CD4-positive, alpha-beta T cell (primary cell): ENCODE measurements at regions not wholly inside any gene's neighbourhood (a gene's known extent, or its start where the extent isn't known, plus 50 kb on each side); places are given as distances from the start of the nearest gene placed in this dataset.

ENCODE experiments used
- ATAC-seq: fragments of 200-7000 bp; cut with Tn5 transposase; one replicate; pipeline ENCODE4 v1.10.0; 2022; ENCODE audit warnings: mild to moderate bottlenecking; ENCODE audit not compliant: poor library complexity
- CTCF ChIA-PET: fragments of 350-600 bp; sonication (Branson Sonifier 250); formaldehyde crosslinking; loops from one replicate; lab custom pipeline; 2021; ENCODE audit warnings: antibody characterized with exemption, inconsistent platforms; lab: Charles Lee
- POLR2A ChIA-PET: fragments of 350-600 bp; sonication (Branson Sonifier 250); formaldehyde crosslinking; loops from one replicate; lab custom pipeline; 2021; ENCODE audit warnings: antibody characterized with exemption, inconsistent platforms; lab: Charles Lee
- DNase-seq, 14 experiments: peaks; one replicate each; pipeline ENCODE4 v3.0.0-alpha.2; 2013 to 2020; ENCODE audit warnings: mixed read lengths in 2 of 14
- H3K27ac ChIP-seq, 2 donors: one replicate each; pipeline versions ENCODE4 v1.5.1 to v1.7.0; 2013; ENCODE audit warnings: low read length in 2 of 2, low read depth in 1 of 2, mild to moderate bottlenecking in 1 of 2
- H3K27me3 ChIP-seq, 2 experiments: 1 replicate in 1 of 2; 2 replicates in 1 of 2; pipeline versions ENCODE4 v1.6.1 to v1.7.0; 2013; ENCODE audit warnings: low read length in 2 of 2, control low read depth in 1 of 2, mild to moderate bottlenecking in 1 of 2, moderate library complexity in 1 of 2; ENCODE audit not compliant: insufficient read depth in 2 of 2, control insufficient read depth in 1 of 2
- H3K36me3 ChIP-seq: one replicate; pipeline ENCODE4 v1.6.1; 2013; ENCODE audit warnings: low read length, control low read depth; ENCODE audit not compliant: insufficient read depth
- H3K4me1 ChIP-seq: one replicate; pipeline ENCODE4 v1.6.1; 2013; ENCODE audit warnings: low read length, control low read depth; ENCODE audit not compliant: insufficient read depth
- H3K4me3 ChIP-seq: one replicate; pipeline ENCODE4 v1.5.1; 2013; ENCODE audit warnings: mild to moderate bottlenecking, low read length, moderate library complexity
- H3K9me3 ChIP-seq, 2 experiments: 1 replicate in 1 of 2; 2 replicates in 1 of 2; pipeline versions ENCODE4 v1.6.1 to v1.7.0; 2013; ENCODE audit warnings: low read length in 2 of 2, mild to moderate bottlenecking in 2 of 2, control low read depth in 1 of 2, moderate library complexity in 1 of 2; ENCODE audit not compliant: control insufficient read depth in 1 of 2, insufficient read depth in 1 of 2
- H3K27ac Mint-ChIP-seq: one replicate; pipeline ENCODE4 v1.8.0; 2020; ENCODE audit warnings: mixed read lengths
- H3K27me3 Mint-ChIP-seq: one replicate; pipeline ENCODE4 v1.8.0; 2021; ENCODE audit warnings: mixed read lengths
- H3K36me3 Mint-ChIP-seq: one replicate; pipeline ENCODE4 v1.8.0; 2021; ENCODE audit warnings: low read depth, mixed read lengths
- H3K4me1 Mint-ChIP-seq: one replicate; pipeline ENCODE4 v1.8.0; 2021; ENCODE audit warnings: low read depth, mixed read lengths
- H3K4me3 Mint-ChIP-seq: one replicate; pipeline ENCODE4 v1.8.0; 2020; ENCODE audit warnings: mild to moderate bottlenecking, mixed read lengths
- H3K9me3 Mint-ChIP-seq: one replicate; pipeline ENCODE4 v1.8.0; 2020; ENCODE audit warnings: mixed read lengths
- intact Hi-C, 2 experiments: fragments of 100-400 bp; cut with DNase I in 1 of 2; cut with micrococcal nuclease in 1 of 2; formaldehyde crosslinking; loops; one replicate each; pipeline versions ENCODE4 v1.15.1 to v1.9.0; 2023 to 2025; cut with DNase I, micrococcal nuclease
- TF ChIP-seq, protein P1 (sequence below): fragments of 200-600 bp; IDR thresholded peaks from one replicate; pipeline ENCODE4 v1.8.0; 2022; ENCODE audit warnings: antibody characterized with exemption, mild to moderate bottlenecking

DNA sequence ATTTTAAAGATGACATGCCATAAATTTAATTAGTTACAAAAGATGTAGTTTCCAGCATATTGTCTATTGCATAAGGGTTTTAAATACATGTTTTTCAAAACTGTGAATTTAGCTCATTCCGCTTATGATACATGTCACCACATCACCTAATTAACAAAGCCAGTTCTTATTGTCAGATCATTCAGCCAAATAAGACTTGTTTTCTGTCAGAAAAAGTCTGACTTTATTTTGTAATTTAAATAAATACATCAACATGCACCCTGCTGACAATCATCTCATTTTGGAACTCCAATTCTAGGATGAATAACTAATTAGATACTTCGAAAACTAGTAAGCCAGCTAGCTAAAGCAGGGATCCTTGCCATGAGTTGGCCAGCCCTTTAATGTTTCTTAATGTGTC lies 110.9 kb upstream of the APP start:
- ATAC-seq (no peak), DNase-seq (no peak)
- Mint-ChIP-seq H3K4me3 (no peak overlapping the region), H3K4me1 (no peaks in the 10 kb centered on the region), H3K36me3 (no peaks in the 10 kb centered on the region), H3K27me3 (no peaks in the 10 kb centered on the region), H3K27ac (no peak overlapping the region), H3K9me3 (no peaks in the 10 kb centered on the region)
- Histone ChIP-seq H3K4me1 (no peaks in the 10 kb centered on the region), H3K27me3 (no peaks in the 10 kb centered on the region), H3K4me3 (no peak overlapping the region), H3K27ac (no peak overlapping the region), H3K36me3 (no peaks in the 10 kb centered on the region), H3K9me3 (peaks cover 0 to 3% of the 10 kb centered on the region in 2 experiments)
- TF ChIP-seq, protein P1, sequence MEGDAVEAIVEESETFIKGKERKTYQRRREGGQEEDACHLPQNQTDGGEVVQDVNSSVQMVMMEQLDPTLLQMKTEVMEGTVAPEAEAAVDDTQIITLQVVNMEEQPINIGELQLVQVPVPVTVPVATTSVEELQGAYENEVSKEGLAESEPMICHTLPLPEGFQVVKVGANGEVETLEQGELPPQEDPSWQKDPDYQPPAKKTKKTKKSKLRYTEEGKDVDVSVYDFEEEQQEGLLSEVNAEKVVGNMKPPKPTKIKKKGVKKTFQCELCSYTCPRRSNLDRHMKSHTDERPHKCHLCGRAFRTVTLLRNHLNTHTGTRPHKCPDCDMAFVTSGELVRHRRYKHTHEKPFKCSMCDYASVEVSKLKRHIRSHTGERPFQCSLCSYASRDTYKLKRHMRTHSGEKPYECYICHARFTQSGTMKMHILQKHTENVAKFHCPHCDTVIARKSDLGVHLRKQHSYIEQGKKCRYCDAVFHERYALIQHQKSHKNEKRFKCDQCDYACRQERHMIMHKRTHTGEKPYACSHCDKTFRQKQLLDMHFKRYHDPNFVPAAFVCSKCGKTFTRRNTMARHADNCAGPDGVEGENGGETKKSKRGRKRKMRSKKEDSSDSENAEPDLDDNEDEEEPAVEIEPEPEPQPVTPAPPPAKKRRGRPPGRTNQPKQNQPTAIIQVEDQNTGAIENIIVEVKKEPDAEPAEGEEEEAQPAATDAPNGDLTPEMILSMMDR = no peak
- intact Hi-C loops = no loop called here
- CTCF ChIA-PET = interaction anchor here (0.8 kb wide), 1 partner anchor 10 kb away, joined by 3 read pairs; no protein-coding TSS in a partner anchor
- POLR2A ChIA-PET = no interaction called here

DNA sequence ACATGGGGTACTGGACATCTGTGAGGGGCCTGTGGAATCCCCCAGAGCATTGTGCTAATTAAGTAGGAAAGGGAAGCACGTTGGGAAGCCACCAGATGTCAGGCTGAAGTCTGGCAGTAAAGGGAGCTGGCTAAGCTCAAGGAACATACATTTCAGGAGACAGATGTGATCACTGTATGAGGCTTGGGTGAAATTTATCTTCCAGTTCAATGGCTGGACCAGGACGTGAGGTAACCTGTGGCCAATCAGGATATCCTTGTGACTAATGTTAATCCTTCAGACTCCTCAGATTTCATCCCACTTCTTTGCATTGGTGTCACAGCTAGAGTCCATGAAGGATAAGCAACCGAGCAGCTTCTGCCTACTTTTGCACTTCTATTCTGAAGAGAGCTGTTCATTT lies 110.2 kb upstream of the APP start:
- ChIA-PET CTCF (no interaction called here), POLR2A (no interaction called here)
- Mint-ChIP-seq H3K36me3 (no peaks in the 10 kb centered on the region), H3K4me1 (no peaks in the 10 kb centered on the region), H3K27ac (no peak overlapping the region), H3K9me3 (no peaks in the 10 kb centered on the region), H3K4me3 (no peak overlapping the region), H3K27me3 (no peaks in the 10 kb centered on the region)
- peaks cover 0 to 3% of the 10 kb centered on the region in 2 experiments for H3K9me3 ChIP-seq
- no peak for ATAC-seq
- intact Hi-C loops = no loop called here
- no peaks in the 10 kb centered on the region for H3K4me1 ChIP-seq
- no peak for DNase-seq
- H3K27ac ChIP-seq = no peak overlapping the region
- no peak overlapping the region for H3K4me3 ChIP-seq
- TF ChIP-seq, protein P1 = no peak
- H3K27me3 ChIP-seq = no peaks in the 10 kb centered on the region
- H3K36me3 ChIP-seq = no peaks in the 10 kb centered on the region

DNA sequence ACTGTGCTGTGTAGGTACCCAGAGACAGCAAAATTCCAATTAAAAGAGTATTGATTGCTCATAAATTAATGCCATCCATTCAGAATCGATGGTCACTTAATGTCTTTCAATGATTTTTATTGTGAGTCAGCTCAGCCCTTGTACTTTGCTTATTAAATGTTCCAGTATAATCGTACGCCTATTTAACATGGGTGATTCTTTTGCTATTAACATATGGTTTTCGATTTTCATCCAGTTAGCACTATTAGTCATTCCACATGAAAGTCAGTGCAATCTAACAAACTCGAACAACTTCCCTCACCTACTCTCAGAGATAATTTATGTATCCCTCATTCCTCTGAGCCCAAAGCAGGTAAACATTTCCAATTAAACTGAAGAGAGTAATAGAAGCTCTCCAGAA lies 109.6 kb upstream of the APP start:
- Histone ChIP-seq H3K9me3 (peaks cover under 1 to 3% of the 10 kb centered on the region in 2 experiments), H3K27me3 (no peaks in the 10 kb centered on the region), H3K4me1 (no peaks in the 10 kb centered on the region), H3K27ac (no peak overlapping the region), H3K4me3 (no peak overlapping the region), H3K36me3 (no peaks in the 10 kb centered on the region)
- CTCF ChIA-PET = no interaction called here
- TF ChIP-seq, protein P1 = no peak
- Mint-ChIP-seq H3K9me3 (peaks cover 2% of the 10 kb centered on the region), H3K27ac (no peak overlapping the region), H3K36me3 (no peaks in the 10 kb centered on the region), H3K4me3 (no peak overlapping the region), H3K27me3 (no peaks in the 10 kb centered on the region), H3K4me1 (no peaks in the 10 kb centered on the region)
- ATAC-seq = no peak
- POLR2A ChIA-PET = no interaction called here
- intact Hi-C loops = no loop called here
- no peak for DNase-seq
